ENCODE measurements at regions not wholly inside any gene's neighbourhood (a gene's known extent, or its start where the extent isn't known, plus 50 kb on each side); places are given as distances from the start of the nearest gene placed in this dataset.

- H3K4me2 ChIP-seq = no peak overlapping the region
- no peaks in the 10 kb centered on the region for H3K36me3 ChIP-seq
- peaks cover 0 to 7% (median 1%) of the 10 kb centered on the region in 10 experiments; a peak in 10 of 20 replicates for H3K4me1 ChIP-seq
- H3K9me3 ChIP-seq (replicated peaks in 1 of 11) = no peaks in the 10 kb centered on the region
- no peaks in the 10 kb centered on the region for H3K27me3 ChIP-seq
- H4K20me1 ChIP-seq = no peaks in the 10 kb centered on the region
- no peak overlapping the region for H3K9ac ChIP-seq
- H3K27ac ChIP-seq = no peak overlapping the region
- no peak for TF ChIP-seq Cebpa-rat (IDR thresholded peaks at IDR 0.05)
- no peak overlapping the region for H3K4me3 ChIP-seq
Measured at GRCh38 chr4:89416960-89417359, 109.4 kb upstream of the GPRIN3 start.

- Histone ChIP-seq H4K20me1 (no peaks in the 10 kb centered on the region), H3K27ac (no peak overlapping the region), H3K9me3 (replicated peaks in 1 of 11) (no peaks in the 10 kb centered on the region), H3K4me2 (no peak overlapping the region), H3K9ac (no peak overlapping the region), H3K4me3 (no peak overlapping the region), H3K36me3 (no peaks in the 10 kb centered on the region), H3K27me3 (no peaks in the 10 kb centered on the region), H3K4me1 (peaks cover 4 to 35% (median 25%) of the 10 kb centered on the region in 10 experiments; a peak in 19 of 20 replicates)
- no peak for TF ChIP-seq Cebpa-rat (IDR thresholded peaks at IDR 0.05)
Measured at GRCh38 chr4:89413518-89413917, 105.9 kb upstream of the GPRIN3 start.

DNA sequence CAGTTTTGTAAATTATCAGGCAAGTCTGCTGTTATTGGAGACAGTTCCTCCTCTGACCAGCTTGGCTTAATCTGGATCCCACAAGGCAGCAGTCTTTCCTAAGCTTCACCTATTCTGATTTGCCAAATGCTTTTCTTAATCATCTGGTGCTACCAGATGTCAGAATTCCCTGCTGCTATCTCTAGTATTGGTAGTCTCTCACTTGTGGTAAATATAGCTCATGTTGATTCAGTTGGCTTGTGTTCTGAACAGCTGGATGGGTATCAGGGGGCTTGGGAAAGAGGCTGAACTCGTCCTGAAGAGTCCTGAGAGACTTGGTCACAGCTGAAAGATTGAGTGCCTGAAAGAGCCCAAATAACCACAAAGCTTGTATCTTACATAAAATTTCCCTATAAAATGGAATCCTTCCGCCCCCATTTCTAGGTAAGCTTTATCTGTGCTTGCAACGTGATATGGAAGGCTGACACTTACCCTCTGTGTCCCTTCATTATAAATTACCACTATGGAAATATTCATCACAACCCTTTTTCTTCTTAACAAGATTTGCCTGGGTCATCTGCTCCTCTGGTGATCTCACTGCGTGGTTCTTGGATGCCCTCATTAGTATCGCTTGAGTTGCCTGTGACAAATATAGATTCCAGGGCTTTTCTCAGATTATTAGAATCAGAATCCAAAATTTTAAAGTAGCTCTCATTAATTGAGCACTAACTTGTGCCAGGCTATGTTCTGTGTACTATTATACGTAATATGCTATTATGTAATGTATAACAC is 104.1 kb upstream of the GPRIN3 start:
- Histone ChIP-seq H3K36me3 (no peaks in the 10 kb centered on the region), H3K9ac (no peak overlapping the region), H3K27ac (no peak overlapping the region), H3K4me2 (peak overlapping the region in 8 of 11 experiments; percentile 4 to 67 (median 44); a peak in 14 of 22 replicates), H3K4me1 (peaks cover 4 to 37% (median 25%) of the 10 kb centered on the region in 10 experiments; a peak in 19 of 20 replicates), H3K4me3 (no peak overlapping the region), H4K20me1 (no peaks in the 10 kb centered on the region), H3K27me3 (no peaks in the 10 kb centered on the region), H3K9me3 (replicated peaks in 1 of 11) (no peaks in the 10 kb centered on the region)
- TF ChIP-seq Cebpa-rat (IDR thresholded peaks at IDR 0.05) = no peak

GRCh38 chr4:89410687-89411086 is 103.1 kb upstream of the GPRIN3 start:
- H3K4me2 ChIP-seq = peak overlapping the region in 10 of 11 experiments; percentile 4 to 73 (median 44); a peak in 13 of 22 replicates
- no peak for TF ChIP-seq Cebpa-rat (IDR thresholded peaks at IDR 0.05)

DNA sequence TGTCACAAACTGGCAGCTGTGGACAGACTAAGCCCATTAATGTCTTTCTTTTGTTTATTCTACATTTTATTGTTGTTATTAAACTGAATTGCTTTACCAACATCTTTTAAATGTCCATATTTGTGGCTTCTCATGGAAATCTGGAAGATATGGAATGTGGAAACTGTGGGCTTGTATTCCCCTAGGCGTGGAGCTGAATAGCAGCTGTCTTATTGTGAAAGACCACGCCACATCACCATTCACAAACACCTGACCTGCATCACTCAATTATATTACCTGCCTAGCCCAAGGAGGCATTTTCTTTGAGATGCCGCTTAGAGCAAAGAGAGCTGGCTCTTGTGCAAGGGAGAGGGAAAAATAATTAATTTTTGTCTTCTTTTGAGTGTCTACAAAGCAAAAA is 96.9 kb upstream of the GPRIN3 start:
- Histone ChIP-seq H4K20me1 (no peaks in the 10 kb centered on the region), H3K9ac (no peak overlapping the region), H3K9me3 (replicated peaks in 1 of 11) (no peaks in the 10 kb centered on the region), H3K4me2 (no peak overlapping the region), H3K4me3 (no peak overlapping the region), H3K27me3 (no peaks in the 10 kb centered on the region), H3K36me3 (no peaks in the 10 kb centered on the region), H3K4me1 (peaks cover 0 to 12% (median 4%) of the 10 kb centered on the region in 10 experiments; a peak in 11 of 20 replicates), H3K27ac (no peak overlapping the region)
- TF ChIP-seq Cebpa-rat (IDR thresholded peaks at IDR 0.05) = no peak

More at GRCh38 chr4:89410687-89411086, 103.1 kb upstream of the GPRIN3 start:
- H3K4me3 ChIP-seq = no peak overlapping the region
- H3K9me3 ChIP-seq (replicated peaks in 1 of 11) = no peaks in the 10 kb centered on the region
- no peaks in the 10 kb centered on the region for H3K36me3 ChIP-seq
- no peak overlapping the region for H3K9ac ChIP-seq
- H4K20me1 ChIP-seq = no peaks in the 10 kb centered on the region
- no peak overlapping the region for H3K27ac ChIP-seq
- H3K4me1 ChIP-seq = peaks cover 4 to 37% (median 25%) of the 10 kb centered on the region in 10 experiments; a peak in 19 of 20 replicates
- no peaks in the 10 kb centered on the region for H3K27me3 ChIP-seq

GRCh38 chr4:89403826-89404225 is 96.2 kb upstream of the GPRIN3 start:
- no peak for TF ChIP-seq Cebpa-rat (IDR thresholded peaks at IDR 0.05)
- Histone ChIP-seq H3K27ac (no peak overlapping the region), H3K9ac (no peak overlapping the region), H3K9me3 (replicated peaks in 1 of 11) (no peaks in the 10 kb centered on the region), H3K4me1 (peaks cover 0 to 5% (median 0%) of the 10 kb centered on the region in 10 experiments; a peak in 7 of 20 replicates), H3K4me2 (no peak overlapping the region), H3K36me3 (no peaks in the 10 kb centered on the region), H3K4me3 (no peak overlapping the region), H4K20me1 (no peaks in the 10 kb centered on the region), H3K27me3 (no peaks in the 10 kb centered on the region)

DNA sequence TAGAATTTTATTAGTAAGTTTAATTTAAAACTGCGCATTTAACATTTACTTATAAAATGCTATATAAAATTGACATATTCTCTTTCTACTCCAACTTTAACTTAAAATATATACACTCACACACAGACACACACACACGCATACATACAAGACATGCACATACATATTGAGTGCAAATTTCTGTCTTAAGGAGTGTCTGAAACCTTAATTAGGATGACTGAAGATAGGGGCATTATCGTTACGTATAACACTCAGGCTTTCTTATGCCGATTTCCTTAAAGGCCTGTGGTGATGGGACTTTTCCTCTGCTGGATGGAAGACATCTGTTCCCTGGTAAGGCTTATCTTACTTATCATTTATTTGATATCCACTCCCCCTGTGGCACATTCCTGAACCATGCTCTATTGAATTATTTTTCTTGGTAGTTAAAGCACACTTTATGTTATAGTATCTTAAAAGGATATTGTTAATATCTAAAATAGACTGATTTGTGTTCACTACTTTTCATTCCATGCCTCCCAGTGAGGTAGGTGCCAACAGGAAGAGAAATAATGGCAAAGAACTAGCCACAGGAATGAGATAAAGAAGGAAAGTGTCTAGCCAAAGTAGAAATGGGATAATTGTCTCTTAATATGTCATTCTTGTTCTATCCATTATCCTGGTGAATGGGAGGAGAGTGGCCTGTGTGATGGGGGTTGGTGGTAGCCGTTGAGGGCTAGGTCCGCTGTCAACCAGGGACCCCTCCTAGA is 92.9 kb upstream of the GPRIN3 start:
- H4K20me1 ChIP-seq = no peaks in the 10 kb centered on the region
- no peak overlapping the region for H3K4me3 ChIP-seq
- TF ChIP-seq Cebpa-rat (IDR thresholded peaks at IDR 0.05) = no peak
- H3K4me2 ChIP-seq = no peak overlapping the region
- no peaks in the 10 kb centered on the region for H3K27me3 ChIP-seq
- no peak overlapping the region for H3K9ac ChIP-seq
- no peak overlapping the region for H3K27ac ChIP-seq
- H3K4me1 ChIP-seq = no peaks in the 10 kb centered on the region
- no peaks in the 10 kb centered on the region for H3K9me3 ChIP-seq (replicated peaks in 1 of 11)
- H3K36me3 ChIP-seq = no peaks in the 10 kb centered on the region

GRCh38 chr4:89398644-89399043 is 91.0 kb upstream of the GPRIN3 start:
- H3K9ac ChIP-seq = no peak overlapping the region
- no peak overlapping the region for H3K27ac ChIP-seq
- no peak for TF ChIP-seq Cebpa-rat (IDR thresholded peaks at IDR 0.05)
- H3K27me3 ChIP-seq = no peaks in the 10 kb centered on the region
- no peaks in the 10 kb centered on the region for H4K20me1 ChIP-seq
- no peaks in the 10 kb centered on the region for H3K36me3 ChIP-seq
- no peak overlapping the region for H3K4me2 ChIP-seq
- H3K9me3 ChIP-seq (replicated peaks in 1 of 11) = no peaks in the 10 kb centered on the region
- H3K4me1 ChIP-seq = no peaks in the 10 kb centered on the region
- H3K4me3 ChIP-seq = no peak overlapping the region

DNA sequence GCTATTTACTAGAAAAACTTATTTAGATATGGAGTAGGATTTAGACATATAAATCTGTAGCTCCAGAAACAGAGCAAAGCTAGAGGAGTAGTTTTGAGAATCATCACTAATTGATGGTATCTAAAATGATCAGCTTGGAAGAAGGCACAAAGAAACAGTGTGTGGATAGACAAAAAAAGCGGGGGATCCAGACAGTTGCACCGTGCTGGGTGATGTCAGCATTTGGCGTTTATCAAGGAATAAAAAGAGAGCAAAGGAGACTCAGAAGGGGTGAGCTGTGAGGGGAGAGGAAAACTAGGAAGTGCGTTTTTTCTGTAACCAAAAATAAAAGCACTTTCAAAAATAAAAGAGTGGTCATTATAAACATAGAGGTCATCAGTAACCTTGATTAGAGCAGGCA is 90.5 kb upstream of the GPRIN3 start:
- no peaks in the 10 kb centered on the region for H3K36me3 ChIP-seq
- H4K20me1 ChIP-seq = no peaks in the 10 kb centered on the region
- no peak overlapping the region for H3K9ac ChIP-seq
- H3K4me1 ChIP-seq = no peaks in the 10 kb centered on the region
- no peaks in the 10 kb centered on the region for H3K9me3 ChIP-seq (replicated peaks in 1 of 11)
- no peak overlapping the region for H3K4me3 ChIP-seq
- no peak for TF ChIP-seq Cebpa-rat (IDR thresholded peaks at IDR 0.05)
- H3K4me2 ChIP-seq = no peak overlapping the region
- no peak overlapping the region for H3K27ac ChIP-seq
- H3K27me3 ChIP-seq = no peaks in the 10 kb centered on the region
